ENCODE measurements at regions not wholly inside any gene's neighbourhood (a gene's known extent, or its start where the extent isn't known, plus 50 kb on each side); places are given as distances from the start of the nearest gene placed in this dataset.

DNA sequence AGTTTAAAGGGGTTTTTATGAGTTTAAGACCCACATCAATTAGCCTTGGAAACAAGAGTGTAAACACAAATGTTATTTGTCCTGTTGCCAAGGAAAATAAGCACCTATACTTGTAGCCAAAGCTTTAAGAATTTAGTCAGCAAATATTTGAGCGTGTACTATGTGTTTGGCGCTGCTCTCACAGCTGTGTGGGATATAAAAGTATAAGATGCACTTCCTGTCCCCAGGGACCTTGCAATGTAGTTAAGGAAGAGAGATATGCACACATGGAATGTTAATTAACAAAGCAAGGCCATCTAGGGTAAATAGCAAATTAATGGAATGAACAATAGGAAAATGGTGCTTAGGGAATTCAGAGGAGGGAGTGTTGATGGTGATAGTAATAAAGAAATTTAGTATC is 134.9 kb upstream of the SRRM4 start:
- DNase-seq (ENCODE audit: low spot score) (no peak), FAIRE-seq (no peak)

DNA sequence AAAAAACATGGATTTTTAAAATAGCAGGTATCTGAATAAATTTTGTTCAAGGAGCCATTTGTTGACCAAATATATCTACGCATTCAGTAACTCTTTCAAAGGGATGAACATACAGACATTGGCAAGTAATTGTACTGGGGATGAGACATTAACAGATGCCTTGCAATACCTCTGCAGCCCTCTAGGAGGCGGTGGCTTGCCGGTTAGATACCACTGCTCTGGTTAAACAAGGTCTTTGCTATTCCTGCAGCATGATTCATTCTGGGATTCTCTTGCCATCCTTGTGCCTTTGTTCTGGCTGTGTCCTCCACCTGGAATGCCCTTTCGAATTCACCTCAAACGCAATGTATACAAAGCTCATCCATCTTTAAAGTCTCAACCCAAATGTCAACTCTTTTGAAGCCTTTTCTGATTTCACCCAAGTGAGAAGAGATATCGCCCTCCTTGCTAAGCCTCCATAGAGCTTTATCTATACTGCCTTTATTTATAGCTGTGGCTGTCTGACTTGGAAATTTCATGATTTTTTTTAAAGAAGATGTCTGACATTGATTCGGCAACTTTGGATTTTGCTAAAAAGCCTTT is 131.0 kb upstream of the SRRM4 start:
- FAIRE-seq (no peak), DNase-seq (ENCODE audit: low spot score) (peak; percentile 20)

DNA sequence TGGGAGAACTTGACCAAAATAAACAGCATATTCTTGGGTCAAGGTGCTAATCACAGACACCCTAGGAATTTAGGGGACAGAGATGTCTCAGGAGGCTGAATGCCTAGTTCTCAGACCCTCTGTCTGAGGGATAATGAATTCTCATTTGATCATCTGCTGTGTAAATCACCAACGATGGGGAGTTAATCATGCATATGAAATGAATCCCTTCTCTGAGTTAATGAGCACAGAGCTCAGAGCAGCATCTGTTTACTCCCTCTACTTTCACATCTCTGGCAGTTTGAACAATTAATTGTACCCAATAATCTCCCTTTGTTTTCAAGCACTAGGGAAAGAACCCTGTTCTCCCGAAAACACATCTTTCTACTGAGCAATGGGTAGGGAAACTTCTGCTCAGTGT is 129.4 kb upstream of the SRRM4 start:
- DNase-seq (ENCODE audit: low spot score) (no peak), FAIRE-seq (no peak)

DNA sequence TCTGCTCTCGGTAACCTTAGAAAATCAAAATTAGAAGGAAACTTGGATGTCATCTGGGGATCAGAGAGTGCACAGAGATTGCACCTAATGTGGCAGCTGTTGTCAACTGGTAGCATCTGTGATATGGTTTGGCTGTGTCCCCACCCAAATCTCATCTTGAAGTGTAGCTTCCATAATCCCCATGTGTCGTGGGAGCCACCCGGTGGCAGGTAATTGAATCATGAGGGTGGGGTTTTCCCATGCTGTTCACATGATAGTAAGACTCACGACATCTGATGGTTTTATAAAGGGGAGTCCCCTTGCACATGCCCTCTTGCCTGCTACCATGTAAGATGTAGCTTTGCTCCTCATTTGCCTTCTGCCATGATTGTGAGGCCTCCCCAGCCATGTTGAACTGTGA is 127.7 kb upstream of the SRRM4 start:
- DNase-seq (ENCODE audit: low spot score) (no peak), FAIRE-seq (no peak)

DNA sequence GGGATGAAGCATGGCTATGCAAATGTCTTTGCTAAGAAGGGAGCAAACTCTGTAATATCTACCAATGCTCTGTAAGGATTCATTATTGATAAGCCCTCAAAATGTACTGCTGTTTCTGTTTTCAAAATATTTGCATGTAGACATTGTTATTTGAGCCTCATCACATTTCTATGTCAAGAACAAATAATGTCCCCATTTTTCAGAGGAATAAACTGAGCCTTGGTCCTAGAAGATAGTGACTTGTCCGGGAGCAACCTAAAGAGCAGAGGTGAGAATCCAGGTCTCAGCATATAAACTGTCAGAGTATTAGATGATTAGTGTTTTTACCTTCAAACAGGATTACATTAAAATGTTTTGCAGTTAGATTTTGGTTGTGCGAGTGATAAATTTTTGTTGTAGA is 125.5 kb upstream of the SRRM4 start:
- FAIRE-seq (no peak), DNase-seq (ENCODE audit: low spot score) (no peak)

DNA sequence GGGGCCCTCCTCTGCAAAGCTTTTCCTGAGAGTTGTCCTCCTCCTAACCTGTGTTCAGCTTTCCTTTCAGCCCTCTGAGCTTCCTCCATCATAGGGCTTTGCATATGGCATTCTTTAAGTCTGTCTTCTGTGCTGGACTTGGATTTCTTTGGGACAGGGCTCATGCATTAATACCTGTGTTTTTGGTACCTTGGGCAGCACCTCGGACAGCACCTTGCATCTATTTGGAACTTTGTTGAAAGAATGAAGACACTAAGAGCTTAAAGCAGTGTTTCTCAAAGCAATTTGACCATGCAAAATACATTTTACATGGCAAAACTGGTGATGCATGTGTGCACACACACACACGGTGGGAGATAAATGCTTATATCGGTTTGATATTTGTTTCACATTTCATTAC is 115.0 kb upstream of the SRRM4 start:
- no peak for DNase-seq (ENCODE audit: low spot score)
- FAIRE-seq = no peak

DNA sequence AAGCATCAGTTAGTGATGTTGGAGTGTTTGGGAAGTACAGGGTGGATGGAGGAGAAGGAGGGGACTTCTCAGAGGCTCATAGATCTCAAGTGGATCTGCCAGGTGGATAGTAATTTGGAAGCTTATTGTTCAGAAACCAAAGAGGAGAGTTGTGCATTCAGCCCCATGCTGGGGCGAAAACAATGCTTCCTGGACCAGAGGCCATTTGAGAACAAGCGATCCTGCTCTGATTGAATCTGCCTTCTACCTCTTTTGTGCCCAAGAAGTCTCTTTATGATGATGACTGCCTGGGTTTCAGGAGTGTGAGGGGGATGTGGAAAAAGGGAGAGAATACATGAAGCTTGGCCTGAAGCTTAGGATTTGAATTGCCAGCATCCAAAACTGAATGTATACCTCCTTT is 110.8 kb upstream of the SRRM4 start:
- DNase-seq (ENCODE audit: low spot score) (no peak), FAIRE-seq (no peak)

DNA sequence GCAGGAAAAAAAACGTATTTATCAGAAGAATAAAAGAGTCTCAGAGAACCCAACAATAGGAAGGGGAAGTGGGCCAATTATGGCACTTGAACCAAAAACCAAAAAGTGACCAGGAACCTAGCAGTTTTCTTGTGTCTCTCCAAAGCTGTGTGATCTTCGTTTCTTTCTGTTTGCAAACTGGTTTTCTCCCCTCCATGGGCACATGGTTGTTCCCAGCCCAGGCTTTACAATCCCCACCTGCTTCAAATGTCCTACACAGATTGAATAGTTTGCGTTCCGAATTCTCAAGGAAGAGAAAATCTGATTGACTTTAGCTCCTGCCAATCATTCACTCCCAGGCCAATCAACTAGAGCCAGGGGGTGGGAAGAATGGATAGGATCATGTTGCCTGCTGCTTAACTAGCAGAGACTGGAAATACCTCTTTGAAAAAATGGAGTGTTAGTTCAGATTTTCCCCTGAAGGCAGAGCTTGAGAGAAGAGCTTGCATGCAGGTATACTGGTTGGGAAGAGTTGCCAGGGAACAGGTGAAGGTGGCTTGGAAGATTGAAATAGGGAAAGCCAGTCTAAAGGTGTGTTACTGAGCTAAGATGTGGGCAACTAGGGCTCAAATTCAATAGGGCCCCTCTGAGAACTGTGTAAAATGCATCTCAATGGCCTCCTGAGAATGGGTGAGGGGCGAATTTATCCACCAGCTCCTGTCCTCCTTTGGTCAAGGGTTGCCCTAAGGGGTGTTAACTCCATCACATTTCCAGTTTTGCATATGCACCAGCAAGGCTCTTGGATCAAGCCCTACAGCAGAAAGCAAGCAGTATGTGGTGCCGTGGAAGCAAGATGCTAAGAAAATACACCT is 106.4 kb upstream of the SRRM4 start:
- no peak for DNase-seq (ENCODE audit: low spot score)

DNA sequence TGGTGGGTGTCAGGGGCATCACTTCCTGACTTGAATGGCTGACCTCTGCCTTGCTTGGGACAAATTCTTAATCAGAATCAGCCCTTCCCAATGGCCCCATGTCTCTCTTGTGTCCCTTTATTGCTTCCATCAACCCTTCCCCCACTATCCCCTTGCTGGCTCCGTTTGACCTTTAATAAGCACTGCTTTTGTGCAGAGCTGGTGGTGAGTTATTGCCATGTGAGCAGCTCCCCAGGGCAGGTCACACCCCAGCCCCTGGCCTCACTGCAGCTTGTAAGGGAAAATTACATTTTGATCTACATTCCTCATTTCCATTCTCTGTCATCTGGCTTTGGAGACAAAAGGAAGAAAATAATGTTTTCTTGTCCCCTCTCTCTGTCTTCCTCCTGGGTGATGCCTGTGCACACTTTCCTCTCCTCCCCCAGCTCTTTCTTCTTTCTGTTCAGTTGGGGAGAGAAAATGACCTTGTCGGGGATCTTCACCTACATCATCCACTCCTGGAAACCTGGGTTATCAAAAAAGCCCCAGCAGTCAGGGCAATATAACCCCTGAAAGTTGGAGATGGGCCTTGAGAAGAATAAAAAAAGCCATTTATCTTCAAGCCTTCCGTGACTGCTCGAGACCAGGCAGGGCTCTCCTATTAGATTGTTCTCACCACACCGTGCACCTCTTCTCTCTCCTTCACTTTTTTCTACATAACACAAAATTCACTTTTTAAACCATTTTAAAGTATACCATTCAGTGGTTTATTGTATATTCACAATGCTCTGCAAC is 100.4 kb upstream of the SRRM4 start:
- FAIRE-seq = no peak
- no peak for DNase-seq (ENCODE audit: low spot score)

More for the DNA sequence above, 106.4 kb upstream of the SRRM4 start:
- FAIRE-seq = no peak

DNA sequence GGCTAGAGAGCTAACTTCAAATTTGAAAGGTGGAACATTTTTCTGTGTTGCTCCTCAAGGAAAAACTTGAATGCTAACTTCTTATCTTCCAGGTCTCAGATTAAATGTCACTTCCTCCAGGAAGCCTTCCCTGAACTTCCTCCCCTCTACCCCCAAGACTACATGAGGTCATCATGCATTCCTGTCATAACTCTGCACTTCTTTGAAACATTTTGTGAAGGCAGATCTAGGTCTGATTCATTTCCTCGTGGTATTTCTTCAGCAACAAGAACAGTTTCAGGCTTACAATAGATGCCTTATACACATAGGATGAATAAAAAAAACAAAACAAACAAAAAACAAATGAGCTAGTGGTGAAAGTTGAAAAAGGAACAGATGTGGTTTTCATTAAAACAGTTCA is 97.1 kb upstream of the SRRM4 start:
- FAIRE-seq = no peak
- DNase-seq (ENCODE audit: low spot score) = no peak

DNA sequence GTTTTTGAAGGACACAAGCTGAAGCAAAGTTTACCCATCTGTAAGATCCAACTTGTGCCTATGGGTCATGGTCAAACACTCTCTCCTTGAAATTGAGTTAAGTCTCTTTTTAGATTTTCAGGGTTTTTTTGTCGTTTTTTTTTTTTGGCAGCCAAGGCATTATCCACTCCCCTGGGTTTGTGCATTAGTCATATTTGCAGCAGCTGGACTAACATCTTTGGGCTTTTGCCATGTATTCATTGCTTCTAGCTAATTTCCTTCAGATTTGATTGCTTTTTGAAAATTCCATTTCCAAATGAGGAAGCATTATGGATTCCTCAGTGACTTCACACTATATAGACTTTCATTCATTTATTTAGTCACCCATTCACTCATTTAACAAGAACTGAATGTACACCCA is 80.3 kb upstream of the SRRM4 start:
- no peak for FAIRE-seq
- no peak for DNase-seq (ENCODE audit: low spot score)

DNA sequence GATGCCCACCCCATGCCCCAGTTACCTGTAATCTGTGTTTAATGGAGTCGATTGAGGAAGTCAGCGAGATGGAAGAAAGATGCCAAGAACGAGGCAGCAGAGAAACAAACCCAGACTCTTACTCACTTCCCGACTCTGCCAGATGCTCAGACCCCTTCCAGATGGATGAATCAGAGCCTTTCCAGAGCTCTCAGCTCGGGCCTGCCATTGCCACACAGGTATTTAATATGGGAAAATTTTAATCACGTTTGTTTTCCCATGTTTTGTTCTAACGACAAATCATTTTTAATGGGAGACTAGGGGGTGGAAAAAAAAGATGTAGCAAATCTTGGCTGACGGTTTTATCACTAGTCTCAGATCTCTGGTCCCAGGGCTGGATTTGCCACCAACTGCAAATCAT is 72.5 kb upstream of the SRRM4 start:
- FAIRE-seq = no peak
- DNase-seq (ENCODE audit: low spot score) = no peak

DNA sequence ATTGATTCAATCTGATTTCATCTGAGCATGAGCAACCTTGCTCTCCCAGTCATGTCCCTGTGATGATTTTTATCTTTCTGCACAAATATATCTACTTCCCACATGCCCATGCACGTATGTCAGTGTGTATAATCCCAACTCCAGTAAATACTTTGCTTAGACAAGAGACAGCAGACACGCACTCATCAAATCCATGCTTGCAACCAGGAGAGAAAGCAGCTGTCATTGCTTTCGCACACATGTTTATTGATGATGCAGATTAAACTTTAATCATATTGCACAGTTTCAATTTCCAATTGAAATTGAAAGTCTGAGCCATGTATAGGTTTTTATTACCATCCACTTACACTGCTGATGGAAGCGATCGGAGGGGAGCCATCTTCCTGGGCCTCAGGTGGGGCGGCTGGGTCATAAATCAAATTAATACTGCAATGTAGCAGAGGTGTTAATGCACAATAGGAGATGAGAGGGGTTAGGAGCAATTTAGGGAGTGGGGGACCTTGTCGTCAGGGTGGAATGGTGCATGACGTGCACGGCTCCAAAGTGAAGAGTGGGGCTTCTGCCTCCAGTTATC is 68.6 kb upstream of the SRRM4 start:
- FAIRE-seq (no peak), DNase-seq (ENCODE audit: low spot score) (no peak)

DNA sequence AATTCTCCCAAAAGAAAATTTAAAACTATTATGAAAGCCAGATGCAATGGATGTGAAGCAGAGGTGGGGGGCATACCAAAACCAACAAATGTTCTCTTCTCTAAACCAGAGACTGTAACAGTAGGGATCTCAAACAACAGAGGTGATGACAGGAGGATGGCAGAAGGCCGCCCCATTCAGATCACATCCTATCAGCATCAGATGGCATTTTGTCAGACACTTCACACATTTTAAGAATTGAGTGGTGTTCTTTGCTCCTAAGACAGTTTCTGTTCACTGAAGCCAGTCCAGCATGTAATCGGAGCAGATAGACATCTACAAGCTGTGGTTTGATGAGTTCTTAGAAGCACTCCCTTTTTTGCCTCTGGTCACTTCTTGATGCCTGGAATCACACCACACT is 59.6 kb upstream of the SRRM4 start:
- DNase-seq (ENCODE audit: low spot score) (no peak), FAIRE-seq (no peak)

DNA sequence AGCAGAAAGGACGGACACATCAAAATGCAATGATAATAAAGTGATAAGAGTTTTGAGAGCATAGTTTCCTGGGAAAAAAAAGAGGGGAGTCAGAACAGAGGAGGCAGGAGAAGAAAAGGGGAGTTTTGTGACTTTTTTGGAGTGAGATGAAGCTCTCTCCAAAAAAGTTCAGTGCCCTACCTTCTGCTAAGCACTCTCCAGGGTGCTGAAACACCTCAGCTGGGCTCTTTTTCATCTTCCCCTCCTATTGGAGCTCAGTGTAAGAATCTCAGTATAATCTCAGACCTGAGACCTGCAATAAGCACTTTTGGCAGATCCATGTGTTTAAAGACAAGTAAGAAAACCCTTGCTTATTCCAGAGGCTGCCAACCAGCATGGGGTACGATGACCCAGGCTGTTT is 58.9 kb upstream of the SRRM4 start:
- DNase-seq (ENCODE audit: low spot score) (no peak), FAIRE-seq (no peak)

DNA sequence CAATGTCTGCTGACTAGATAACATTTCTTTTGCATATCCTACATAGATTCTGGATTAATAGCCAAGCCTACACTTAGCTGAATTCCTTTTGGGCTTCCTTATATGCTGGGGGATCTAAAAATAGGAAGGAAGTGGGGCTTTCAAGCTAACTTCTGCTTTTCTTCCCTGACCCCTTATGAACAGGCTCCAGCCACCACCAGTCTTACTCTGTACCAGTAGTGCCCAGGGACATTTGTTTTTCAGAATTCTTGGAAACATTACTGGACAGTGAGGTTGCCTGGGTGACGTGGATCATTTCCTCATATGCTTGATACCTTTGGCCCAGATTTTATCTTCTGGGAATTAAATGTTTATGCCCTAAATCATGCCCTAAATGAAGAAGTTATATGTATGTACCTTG is 55.9 kb upstream of the SRRM4 start:
- no peak for DNase-seq (ENCODE audit: low spot score)
- no peak for FAIRE-seq

DNA sequence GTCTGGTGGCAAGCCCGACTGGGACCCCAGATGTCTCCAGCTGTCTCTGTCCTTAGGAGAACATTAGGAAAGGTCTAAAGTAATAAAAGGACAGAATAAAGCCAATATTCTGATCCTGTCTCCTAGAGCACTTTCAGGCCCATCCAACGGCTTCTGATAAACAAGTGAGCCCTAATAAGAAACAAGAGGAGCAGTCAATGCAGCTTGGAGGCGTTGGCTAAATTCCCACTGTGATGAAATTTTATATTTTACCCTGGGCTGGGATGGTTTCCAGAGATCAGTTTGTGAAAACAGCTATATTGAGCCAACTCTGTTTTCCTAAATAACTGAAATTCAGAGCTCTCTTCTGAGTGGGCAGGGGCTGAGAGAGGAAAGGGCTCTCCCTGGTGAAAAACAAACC is 55.5 kb upstream of the SRRM4 start:
- FAIRE-seq (no peak), DNase-seq (ENCODE audit: low spot score) (no peak)

All from RCC 7860 (cell line).